IPS DF 4.7 (cell line): ENCODE measurements at regions not wholly inside any gene's neighbourhood (a gene's known extent, or its start where the extent isn't known, plus 50 kb on each side); places are given as distances from the start of the nearest gene placed in this dataset.

Source experiments
- DNase-seq: peaks from one replicate; pipeline ENCODE4 v3.0.0-alpha.2; 2013; ENCODE audit warnings: low spot score; ENCODE audit errors: extremely low read depth

DNA sequence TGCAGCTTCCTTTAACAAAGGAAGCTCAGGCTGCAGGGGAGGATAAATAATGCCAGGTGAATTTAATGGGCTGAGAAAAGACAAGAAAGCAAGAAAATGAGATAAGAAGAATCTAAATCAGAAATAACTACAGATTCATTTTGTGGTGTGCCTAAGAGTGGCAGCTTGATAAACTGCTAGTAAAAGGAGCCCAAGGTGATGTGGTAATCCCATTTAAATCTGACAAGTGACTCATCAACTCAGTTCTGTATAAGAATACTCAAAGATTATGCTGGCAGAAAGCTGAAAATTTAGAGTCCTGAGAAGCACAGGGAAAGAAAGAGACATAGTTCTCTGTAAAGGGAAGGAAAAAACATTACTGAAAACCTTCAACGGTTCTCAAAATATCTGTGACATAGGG lies 109.4 kb upstream of the PDE1C start:
- no peak for DNase-seq

DNA sequence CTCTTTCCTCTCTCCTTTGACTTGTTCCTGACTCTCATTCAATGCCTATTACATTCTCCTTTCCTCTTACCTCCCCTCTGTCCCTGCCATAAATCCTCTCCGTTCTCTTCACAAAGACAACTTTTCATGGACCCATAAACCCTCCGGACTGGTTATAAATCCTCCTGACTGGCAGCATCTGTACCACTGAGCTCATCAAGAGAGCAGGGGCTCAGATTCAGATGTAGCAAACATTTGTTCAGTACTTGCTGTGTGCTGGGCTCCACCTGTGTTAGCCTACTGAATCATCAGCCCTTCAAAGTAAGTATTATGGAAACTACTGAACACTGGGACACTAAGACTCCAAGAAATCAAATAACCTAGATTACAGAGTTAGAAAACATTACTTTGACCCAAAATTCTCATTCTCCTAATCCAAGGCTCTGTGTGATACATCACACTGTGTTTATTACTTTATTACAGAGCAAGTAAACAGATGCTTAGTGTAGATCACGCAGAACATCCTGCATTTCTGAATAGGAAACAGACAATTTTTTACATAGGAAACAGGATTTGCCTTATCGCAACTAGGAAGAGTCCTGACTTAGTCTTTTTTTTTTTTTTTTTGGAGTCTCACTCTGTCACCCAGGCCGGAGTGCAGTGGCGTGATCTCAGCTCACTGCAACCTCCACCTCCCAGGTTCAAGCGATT lies 108.6 kb upstream of the PDE1C start:
- DNase-seq, result no peak

DNA sequence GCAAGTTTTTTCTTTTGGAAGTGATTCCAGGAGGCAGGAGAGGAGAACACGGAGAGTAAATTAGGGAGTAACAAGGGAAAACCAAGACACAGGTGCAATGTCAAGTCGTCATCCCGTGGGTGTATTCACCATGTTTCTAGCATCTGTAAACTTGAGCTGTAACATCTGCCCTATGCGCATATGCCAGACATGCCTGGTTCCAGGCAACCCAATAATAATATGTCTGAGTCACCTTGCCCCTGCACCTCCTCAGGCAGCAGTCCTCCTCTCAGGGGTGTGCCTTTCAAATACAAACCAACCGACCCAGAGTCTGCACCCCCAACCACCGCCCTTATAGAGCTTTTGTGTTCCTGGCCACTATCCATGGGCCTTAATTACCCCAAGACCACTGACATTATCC lies 107.0 kb upstream of the PDE1C start:
- no peak for DNase-seq

DNA sequence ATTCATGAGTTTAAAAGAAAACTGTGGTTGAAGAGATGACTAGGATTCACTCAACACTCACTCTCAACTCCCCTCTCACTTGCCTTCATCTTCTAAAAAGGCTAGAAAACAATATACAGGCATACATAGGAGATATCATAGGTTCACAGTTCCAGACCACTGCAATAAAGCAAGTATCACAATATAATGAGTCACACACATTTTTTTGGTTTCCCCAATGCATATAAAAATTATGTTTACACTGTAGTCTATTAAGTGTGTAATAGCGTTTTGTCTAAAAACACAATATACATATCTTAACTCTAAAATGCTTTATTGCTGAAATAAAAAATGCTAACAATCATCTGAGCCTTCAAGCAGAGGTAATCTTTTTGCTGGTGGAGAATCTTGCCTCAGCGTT lies 104.9 kb upstream of the PDE1C start:
- no peak for DNase-seq

DNA sequence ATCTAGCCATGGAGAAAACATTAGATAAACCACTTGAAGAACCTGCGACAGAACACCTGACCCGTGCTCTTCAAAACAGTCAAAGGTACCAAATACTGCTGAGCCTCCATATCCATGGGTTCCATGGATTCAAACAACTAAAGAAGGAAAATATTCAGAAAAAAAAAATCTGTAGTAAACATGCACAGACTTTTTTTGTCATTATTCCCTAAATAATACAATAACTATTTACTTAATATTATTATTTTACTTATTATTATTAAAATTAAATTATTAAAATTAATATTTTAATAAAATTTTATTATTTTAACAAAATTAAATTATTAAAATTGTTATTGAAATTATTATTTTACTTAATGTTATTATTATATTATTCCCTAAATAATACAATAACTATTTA lies 101.0 kb upstream of the PDE1C start:
- DNase-seq, result no peak

DNA sequence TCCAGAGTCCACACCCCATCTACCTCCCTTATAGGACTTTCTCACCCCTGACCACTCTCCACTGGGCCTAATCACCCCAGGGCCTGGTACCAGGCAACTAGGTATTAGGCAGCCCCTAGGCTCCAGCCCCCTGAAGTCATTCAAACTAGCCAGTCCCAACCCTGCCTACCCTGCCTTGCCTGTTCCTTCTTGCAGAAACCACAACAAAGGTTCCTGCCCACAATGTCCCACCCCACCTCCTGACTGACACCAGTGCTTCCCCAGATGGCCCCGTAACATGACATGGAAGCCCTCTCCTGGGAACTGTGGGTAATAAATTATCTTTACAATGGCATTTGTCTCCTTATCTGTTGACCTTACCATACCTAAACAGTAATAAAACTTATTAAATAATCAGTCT lies 100.6 kb upstream of the PDE1C start:
- no peak for DNase-seq

DNA sequence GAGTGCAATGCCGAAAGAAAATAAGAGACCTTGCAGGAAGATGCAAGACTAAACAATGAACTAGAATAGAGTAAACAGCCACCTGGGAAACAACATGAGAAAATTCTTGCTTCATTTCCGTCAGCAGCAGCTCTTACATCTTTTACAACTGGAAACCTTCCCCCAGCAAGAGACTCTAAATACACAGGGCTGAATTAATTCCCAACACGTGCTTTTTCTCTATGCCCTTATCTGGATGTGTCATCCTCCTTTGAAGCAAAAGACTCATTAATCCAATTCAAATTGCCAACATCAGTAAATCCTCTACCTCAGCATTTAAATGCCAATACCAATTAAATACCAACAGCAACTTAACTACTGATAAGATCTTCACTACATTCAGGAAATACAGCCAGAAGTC lies 99.0 kb upstream of the PDE1C start:
- no peak for DNase-seq

DNA sequence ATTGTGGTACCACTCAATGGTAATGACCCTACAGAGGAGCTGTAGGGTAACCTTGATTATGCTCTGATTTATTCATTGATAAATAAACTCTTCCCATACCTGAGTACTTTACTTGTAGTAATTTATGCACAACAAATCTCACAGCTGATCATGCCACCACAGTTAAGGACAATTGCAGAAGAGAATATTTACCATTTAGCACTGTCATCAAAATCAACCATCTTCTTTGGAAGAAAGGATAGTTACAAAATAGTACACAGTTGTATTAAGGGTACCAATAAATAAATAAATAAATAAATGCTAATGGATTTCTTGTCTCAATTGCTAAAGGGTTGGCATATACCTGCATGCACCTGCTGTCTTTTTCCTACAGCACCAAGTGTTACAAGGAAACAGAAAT lies 97.6 kb upstream of the PDE1C start:
- no peak for DNase-seq

DNA sequence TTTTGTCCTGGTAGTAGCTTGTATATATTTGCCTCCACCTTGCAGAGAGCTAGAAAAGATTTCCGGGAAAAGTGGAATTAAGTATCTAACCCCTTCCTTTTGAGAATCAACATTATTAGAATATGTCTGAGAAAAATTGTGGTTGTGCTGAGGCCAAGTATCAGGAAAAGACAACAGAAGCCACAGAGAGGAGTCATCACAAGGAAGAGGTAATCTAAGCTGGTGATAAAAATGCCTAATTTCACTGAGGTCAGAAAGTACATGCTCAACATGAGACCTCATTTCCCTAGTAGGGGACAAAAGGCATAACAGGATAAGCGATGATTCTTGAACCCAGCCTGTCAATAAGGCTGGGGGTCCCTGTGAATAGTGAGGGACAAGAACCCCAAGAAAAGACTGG lies 97.0 kb upstream of the PDE1C start:
- DNase-seq, result no peak

DNA sequence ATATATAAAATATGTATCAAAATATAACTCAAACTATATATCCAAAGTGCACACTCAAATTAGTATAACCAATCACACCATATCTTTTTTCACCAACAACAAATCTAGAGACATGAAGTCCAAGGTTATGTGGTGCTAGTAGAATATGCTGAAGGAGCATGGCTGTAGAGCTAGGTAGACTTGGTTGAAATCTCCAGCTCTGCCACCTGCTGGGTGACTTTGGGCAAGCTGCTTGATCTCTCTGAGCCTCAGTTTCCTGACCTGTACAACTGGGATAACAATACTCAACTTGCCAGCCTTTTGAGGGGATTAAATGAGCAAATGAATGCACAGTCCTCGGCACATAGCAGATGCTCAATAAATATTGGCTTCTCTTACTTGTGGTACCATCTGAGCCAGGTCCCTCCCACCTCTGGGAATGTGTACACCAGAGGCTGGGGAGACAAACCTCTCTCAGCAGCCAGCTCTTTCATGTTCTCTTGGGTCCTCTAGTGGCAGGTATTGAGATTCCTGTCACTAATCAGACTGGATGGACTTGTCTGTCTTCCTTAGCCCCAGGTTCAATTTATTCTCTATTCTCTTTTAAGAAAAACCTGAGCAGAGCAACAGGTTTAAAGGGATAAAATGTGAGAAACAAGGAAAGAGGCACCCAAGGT lies 94.3 kb upstream of the PDE1C start:
- DNase-seq, result no peak

DNA sequence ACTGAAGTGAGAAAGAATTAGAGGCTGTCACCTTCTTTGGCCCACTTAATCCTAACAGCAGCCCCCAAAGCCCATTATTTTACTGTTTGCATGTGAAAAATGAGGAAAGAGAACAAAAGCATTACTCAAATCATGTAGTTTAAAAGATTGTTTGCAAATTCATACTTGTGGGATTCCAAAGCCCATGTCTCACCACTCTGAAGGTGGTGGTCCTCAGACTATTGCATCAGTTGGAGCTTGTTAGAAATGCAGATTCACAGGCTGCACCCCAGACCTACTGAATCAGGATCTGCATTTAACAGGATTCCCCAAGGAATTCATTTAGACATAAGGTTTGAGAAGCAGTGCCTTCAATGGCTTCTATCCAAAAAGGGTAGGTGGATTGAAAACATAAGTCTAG lies 93.7 kb upstream of the PDE1C start:
- DNase-seq, result no peak

DNA sequence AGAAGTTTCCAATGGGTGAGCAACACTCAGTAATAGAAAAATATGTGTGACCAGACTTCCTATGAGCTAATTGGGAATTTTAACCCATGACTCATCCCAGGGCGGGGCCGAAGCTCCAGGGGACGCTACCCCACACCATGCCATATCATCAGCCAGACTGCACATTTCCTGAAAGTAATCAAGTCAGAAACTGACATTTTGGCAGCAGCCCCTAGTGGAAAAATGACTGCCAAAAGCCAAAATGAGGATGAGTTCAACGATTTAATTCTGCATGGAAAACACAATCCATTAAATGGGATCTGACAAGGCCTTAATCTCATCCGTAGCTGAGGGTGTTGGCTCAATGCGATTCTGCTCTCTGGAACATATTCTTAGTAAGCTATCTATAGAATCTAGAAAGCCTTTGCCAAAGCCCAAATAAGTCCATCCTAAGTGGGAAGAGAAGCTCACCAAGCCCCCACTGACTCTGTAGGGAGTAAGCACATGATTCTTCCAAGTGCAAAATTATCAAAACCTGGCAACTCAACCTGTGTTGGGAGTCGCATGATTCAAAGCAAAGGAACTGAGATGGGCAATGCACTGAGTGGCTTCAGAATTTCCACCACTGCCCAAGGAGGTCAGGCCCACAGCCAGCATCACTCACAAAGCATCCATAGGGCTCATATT lies 93.1 kb upstream of the PDE1C start:
- no peak for DNase-seq

DNA sequence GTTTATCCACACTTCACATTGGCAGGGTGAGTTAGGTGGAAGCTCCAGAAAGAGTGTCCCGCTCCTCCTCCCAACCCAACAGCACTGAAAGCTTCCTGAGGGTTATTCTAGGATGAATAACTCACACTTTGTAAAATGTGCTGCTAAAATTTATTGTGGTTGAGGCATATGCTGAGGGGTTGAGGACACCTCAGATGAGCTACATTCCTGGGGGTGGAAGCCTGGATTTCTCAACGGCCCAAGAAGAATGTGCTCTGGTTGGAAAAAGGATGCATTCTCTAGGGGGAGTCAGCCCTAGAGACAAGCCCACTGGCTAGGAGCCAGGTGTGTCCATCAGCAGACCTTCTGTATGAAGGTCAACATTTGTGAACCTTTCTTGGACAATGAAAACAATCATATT lies 91.5 kb upstream of the PDE1C start:
- DNase-seq, result no peak

DNA sequence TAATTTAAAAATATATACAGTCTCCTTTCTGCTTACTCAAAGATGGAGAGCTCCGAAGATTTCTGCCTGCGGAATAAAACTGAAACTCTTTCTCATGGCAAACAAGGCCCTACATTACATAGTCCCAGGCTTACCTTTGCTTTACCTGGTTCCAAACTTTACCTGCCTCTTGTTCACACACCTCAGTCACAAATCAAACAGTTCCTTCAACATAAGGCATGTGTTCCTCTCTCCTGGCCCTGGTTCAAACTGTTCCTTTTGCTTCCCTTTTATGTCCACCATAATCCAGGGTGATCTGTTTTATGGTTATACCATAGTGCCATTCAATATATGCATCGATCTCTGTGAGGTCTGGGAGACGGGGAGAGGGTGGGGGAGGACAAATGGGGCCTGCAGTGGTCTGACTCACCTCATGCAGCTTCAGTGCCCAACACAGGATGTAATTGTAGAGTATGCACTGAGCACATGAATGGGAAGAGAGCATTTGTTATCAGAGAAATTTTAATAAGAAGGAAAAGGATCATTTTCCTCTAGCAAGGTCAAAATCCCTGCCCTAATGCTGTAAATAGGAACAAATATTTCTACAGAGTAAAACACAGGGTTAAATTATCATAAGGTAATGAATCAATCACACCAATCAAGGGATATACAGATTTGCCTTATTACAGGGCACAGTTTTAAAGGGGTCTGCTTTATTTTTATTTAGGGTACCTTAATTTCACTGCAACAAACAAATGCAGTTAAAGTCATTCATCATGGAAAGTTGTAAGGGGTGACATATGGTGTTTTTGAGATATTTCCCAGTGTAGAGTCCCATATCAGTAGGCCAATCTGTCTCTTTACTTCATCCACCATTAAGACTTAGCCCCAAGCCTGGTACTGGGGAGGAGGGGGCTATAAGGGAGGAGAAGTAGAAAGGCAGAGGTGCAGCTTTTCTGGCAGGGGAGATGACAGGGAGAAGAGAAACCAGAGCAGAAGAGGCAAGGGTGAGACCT lies 88.8 kb upstream of the PDE1C start:
- no peak for DNase-seq

DNA sequence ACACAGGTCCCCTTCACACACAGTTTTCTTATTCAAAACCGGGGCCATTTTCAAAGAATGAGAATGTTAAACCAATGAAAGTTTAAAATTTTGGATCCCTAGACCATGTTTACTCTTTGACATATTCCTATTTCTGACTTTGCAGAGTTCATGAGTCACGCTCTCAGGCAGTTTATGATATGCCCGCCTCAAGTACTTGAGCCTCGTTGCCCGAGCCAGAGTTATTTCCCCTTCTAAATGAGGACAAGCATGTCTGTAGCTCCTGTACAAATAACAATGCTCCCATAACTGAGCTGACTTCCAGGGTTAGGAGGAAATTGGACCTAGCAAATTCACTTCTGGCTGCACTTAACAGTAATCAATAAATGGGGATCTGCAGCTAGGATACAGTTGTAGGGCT lies 87.9 kb upstream of the PDE1C start:
- DNase-seq, result no peak

DNA sequence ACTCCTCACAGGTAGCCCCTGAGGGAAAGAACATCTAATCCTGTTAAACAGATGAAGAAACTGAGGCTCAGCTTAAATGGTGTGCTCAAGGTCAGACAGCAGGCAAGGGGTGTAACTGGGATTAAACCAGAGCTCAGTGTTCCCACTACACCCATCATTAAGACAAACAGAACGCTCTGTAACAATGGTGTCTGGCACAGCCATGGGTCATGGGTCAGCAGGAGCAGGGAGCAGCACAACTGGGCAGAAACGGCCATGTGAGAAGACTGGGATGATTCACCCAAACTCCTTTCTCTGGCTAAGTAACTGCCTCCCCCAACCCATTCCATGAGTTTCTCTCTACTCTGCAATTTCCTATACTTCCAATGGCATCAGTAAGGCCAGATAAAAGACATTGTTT lies 85.5 kb upstream of the PDE1C start:
- DNase-seq, result no peak

DNA sequence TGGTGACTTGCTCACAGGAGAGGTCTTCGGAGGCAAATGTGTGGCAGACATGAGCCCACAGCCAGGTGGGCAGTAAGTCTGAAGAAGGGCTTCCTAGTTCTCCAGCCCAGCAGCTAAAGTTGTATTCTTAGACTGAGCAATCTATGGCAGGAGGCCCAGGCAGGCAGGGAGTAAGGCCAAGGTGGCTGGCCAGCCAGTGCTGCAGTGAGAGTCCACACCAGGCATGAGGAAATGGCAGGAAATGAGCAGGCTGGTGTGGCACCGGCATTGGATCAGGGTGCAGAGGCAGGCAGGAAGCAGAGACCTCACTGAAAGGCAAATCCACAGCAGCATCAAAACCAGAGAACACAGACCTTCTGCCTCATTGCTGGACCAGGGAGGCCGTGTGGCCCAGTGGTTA lies 84.6 kb upstream of the PDE1C start:
- DNase-seq, result no peak

DNA sequence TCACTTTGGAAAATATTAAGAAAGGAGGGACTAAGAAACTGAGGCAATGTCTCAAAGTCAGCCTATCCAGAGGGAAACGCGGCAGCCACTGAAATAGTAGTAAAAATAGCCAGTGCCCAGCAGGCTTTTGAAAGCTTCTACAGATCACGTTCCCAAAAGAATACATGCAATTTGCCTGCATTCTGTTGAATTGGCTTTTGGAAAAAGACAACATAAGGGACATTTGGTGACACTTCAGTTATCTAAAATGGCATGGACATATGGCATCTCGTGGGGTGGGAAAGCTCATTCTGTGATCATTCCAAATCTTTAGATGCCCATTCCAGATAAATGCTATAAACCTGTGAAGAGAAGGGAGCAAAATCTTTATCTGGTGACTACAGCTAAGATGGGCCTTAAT lies 82.8 kb upstream of the PDE1C start:
- DNase-seq, result no peak

DNA sequence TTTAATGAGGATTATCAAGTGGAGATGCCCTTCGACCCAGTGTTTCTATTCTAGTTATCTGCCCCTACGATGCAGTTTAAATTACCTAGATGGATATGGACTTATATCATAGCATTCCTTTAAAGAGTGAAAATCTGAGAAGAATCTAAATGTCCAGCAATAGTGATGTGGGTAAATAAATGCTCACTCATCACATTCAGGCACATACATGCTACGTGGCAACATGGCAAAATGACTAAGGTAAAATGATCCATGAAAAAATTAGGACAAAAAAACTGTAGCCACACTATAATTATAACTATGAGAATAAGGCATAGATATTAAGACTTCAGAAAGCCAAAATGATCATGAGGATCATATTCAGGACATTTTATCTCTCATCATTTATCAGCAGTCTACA lies 82.4 kb upstream of the PDE1C start:
- DNase-seq, result no peak

DNA sequence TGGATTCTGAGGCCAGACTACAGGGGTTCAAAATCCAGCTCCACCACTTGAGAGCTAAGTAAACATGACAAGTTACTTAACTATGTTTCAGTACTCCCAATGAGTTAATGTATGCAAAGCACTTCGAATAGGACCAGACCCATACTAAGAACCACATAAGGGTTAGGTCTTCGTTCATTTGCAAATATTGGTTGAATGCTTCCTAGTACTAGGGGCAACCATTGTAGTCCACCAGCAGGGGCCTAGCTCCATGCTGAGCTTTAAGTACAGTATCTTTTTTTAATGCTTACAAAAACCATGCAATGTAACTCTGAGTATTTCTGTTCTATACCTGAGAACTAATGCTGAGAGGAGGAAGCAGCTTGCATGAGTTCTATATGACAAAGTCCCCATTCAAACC lies 80.4 kb upstream of the PDE1C start:
- no peak for DNase-seq

DNA sequence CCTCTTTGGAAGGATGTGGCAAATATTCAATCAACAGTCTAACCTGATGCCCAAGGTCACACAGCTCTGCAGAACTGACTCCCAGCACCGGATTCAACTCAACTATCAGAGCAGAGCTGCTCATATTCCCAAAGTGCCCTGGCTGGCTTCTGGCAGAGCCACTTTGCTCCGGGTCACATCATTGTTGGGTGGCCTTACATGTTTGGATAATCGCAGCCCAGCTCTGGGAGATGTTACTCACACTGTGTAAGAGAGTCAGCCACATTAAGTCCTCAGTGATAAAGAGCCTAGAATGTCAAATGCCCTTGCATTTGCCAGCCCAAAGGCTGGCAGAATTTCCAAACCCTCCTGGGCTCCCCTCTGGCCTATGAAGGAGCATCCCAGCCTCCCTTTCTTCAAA lies 79.8 kb upstream of the PDE1C start:
- no peak for DNase-seq
